GM19238 (cell line): ENCODE measurements at regions not wholly inside any gene's neighbourhood (a gene's known extent, or its start where the extent isn't known, plus 50 kb on each side); places are given as distances from the start of the nearest gene placed in this dataset.

Source experiments
- DNase-seq: peaks from one replicate; pipeline ENCODE4 v3.0.0; 2011; ENCODE audit warnings: low spot score; ENCODE audit not compliant: insufficient read length

DNA sequence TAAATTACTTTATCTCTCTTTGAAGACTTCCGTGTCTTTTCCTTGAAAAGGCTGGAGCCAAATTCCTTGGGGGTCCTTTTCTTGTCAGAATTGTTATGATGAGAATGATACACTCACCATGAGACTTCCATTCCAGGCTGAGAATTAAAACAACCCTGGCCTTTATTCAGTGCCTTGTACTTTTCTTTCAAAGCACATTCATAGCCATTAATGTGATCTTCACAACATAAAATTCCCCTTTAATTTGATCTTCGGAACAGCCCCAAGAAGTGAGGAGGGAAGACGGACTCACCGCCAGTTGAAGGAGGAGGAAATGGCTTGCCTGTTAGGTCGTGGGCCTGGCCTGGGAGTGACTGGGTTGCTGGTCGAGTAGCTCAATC lies 127.3 kb downstream of the DDX1 start:
- DNase-seq = no peak

- DNase-seq = no peak
Measured at GRCh38 chr2:15719566-15720313, 128.1 kb downstream of the DDX1 start.

GRCh38 chr2:15720561-15721307 lies 129.1 kb downstream of the DDX1 start:
- DNase-seq = no peak

- no peak for DNase-seq
Measured at GRCh38 chr2:15721411-15722067, 129.9 kb downstream of the DDX1 start.

- no peak for DNase-seq
Measured at GRCh38 chr2:15722980-15723379, 131.3 kb downstream of the DDX1 start.

DNA sequence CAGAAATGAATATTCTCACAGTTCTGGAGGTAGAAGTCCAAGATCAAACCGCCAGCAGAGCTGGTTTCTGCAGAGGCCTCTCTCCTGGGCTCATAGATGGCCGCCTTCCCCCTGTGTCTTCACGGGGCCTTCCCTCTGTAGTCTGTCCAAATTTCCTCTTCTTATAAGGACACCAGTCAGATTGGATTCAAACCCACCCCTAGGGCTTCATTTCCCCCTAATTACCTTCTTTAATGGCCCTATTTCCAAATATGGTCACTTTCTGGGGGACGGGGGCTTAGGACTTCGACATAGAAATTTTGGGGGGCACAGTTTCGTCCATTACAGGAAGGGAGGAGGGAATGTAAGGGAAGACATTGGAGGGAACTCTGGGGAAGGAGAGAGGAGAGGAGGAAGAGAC lies 132.6 kb downstream of the DDX1 start:
- no peak for DNase-seq

DNA sequence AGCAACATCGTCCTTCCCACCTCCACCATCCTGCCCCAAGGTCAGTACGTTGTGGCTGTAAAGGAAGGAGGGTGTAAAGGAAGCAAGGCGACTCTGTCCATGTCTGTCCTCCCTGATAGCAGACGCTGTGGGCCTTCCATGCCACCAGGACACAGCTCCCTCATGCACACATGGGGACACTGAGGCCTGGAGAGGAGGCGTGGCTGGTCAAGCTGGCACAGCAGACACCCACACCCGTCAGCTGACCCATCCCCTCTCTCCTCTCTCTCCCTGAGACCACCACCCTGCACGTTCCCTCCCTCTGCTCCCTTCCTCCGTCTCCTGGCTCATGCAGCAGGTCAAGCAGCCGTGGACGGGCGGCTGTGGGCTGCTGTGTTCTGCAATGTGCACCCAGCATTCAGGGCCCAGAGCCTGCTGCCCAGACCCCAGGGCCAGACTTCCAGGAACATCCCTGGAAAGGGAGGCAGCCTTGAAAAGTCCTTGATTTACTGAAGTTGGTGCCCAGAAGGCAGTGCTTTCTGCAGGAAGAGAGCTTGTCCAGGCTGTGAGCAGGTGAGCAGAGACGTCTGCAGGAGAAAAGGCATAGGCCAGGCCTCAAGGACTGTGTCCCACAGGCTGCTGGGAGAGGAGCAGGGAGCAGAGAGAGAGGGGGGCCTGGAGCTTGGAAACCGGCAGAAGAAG lies 133.6 kb downstream of the DDX1 start:
- no peak for DNase-seq

- no peak for DNase-seq
Measured at GRCh38 chr2:15725782-15726112, 134.1 kb downstream of the DDX1 start.

DNA sequence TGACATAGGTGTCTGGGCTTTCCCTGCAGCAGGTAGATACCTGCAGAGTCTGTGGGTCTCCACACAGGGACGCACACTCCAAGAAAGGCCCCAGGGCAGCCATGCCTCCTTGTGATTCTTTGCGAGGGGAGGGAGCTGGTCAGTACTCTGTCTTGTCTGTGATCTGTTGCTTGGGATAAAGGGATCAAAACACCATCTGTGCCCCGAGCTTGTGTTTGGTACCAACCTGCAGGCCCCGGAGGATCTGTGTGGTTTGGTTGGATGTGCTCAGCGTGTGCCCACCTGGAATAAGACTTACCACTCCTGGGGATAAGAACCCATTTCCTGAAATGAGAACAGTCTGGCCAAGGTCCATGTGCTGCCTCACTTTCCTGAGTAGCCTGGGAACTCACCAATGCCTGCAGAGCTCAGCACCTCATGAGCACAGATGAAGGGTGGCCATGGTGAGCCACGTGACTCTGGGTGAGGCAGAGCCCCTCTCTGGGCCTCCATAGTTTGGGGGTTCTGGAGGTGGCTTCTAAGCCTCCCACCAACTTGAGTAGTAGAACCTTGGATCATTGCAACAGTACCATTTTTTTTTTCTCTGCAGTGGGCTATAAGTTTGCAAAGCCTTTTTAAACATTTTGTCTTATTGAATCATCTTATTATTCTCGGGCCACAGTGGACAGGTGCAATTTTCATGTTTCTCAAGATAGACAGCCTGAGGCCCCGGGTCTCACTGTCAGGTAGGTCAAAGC lies 134.8 kb downstream of the DDX1 start:
- DNase-seq = no peak

DNA sequence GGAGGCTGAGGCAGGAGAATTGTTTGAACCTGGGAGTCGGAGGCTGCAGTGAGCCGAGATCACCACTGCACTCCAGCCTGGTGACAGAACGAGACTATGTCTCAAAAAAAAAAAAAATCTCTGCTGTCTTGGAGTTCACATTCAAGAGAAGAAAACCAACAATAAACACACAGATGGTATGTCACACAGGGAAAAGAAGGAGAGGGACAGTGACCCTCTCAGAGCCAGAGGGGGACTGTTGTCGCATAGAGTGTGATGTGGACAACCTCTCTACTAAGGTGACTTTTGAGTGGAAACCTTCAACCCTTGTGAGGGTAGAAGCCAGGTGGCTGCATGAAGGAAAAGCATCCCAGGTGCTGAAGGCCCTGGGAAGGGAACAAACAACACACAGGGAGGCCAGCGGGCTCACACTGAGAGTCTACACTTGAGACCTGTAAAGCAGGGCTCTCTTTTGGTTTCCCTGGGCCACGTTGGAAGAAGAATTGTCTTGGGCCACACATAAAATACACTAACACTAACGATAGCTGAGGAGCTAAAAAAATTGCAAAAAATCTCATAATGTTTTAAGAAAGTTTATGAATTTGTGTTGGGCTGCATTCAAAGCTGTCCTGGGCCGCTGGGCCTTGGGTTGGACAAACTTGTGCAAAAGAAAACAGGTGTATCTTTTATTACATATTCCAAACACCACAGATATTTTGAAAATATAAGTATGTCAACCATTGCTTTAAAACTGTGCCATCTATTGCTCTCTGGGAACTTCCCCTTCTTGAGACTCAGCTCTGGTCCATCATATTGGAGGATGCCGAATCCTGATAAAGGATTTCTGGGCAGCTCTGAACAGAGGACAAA lies 136.0 kb downstream of the DDX1 start:
- DNase-seq = no peak

DNA sequence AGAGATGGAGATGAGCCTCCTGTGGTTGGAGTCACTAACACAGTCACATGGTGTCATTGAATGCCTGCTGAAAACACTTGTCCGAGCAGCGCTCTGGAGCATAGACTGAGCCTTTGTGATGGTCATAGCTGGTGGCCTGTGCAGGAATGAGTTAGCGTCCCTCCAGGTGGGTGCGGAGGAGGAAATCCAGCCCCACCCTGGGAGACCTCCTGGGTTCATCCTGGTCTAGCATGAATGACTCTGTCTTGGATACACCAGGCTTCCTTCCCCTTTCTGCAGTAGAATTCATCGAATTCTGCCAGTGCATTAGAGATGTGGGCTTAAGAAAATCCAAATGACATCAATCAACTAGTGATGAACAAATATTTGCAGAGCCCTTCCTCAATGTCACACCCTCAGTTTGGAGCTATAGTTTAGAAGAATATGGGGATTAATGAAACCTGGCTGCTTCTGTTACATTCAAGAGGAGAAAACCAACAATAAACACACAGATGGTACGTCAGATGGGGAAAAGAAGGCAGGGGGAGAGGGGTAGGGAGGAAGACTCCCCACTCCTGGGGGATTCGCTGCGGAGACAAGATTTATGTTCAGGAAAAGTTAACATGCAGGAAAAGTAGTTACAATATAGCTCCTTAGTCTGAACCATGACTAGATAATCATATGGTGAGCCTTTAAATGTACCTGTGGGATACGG lies 136.7 kb downstream of the DDX1 start:
- no peak for DNase-seq

DNA sequence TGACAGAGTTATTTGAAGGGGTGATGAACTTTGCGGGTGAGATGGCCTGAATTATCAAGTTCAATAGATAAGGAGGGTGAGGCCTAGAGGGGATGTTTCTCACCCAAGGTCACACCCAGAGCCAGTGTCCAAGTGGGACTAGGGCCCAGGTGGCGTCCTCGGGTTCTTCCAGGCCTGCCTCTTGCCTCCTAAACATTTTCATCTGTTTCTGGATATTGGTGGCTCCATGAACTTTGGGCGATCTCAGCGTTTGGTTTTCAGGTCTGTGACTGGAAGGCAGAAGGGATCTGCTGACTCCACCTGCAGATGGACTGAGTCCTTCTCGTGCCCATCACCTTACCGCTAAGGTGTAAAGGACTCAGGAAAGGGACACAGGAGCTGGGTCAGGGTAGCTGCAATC lies 137.3 kb downstream of the DDX1 start:
- no peak for DNase-seq

DNA sequence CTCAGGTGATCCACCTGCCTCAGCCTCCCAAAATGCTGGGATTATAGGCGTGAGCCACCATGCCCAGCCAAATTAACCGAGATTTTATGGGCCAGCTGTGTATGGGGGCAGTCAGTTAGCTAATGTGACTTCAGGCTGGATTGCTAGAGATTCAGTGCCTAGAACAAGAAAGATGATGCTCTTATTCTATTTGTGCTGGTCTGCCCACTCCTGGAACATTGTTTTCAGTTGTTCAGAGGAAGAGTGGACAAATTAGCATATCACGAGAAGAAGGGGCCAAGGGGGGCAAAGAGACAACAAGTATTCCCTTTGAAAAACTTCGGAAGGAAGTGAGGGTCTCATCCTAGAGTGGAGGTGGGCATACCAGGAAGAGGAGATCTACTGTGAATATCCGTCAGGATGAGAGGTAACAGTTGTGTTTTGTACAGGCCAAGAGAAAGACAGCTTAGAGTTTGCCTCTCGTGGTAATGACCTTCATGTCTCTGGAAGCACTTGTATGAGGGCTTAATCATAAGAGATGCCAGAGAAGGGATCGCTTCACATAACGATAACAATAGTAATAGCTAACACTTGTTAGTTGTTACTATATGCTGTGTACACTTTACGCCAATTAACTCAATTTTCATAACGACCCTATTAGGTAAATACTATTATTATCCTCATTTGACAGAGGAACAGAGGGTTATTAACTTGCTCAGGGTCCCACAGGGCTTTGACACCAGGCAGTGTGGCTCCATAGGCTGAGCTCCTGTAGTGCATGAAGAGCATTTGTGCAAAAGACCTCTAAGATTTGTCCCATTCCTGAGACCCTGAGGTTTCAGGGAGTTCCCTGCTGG lies 138.3 kb downstream of the DDX1 start:
- DNase-seq = no peak

DNA sequence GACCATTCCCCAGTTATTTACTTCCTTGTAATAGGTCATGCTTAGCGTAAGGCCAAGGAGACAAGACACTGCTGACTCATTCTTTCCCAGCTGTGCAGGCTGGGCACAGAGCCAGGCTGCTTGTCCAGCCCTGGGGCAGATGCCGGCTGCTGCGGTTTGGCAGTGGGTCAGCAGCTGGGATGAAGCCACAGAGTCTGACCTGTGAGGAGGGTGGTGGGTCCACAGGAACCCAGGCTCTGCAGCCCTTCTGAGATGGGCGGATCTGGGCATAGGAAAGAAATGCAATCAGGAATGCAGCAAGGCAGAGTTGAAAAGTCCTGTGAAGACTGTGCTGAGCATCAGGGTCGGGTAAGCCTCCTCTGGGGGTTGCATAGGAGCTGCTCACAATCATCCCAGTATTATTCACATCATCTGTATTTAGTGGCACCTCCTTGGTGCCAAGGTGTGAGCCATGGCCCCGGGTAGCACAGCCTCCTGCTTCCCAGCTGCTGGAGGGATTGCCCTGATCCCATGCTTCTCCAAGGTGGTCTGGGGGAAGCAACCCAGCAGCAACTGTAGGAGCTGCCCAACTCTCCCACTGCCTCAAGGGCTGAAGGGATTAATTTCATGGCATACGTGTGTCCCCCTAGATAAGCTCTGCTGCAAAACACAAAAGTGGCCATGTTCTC lies 139.0 kb downstream of the DDX1 start:
- no peak for DNase-seq

- DNase-seq = no peak
Measured at GRCh38 chr2:15731213-15731888, 139.7 kb downstream of the DDX1 start.

- no peak for DNase-seq
Measured at GRCh38 chr2:15731889-15732271, 140.2 kb downstream of the DDX1 start.

- DNase-seq = peak; percentile 51
Measured at GRCh38 chr2:15732341-15733077, 140.8 kb downstream of the DDX1 start.
